ENCODE measurements at regions not wholly inside any gene's neighbourhood (a gene's known extent, or its start where the extent isn't known, plus 50 kb on each side); places are given as distances from the start of the nearest gene placed in this dataset.

DNA sequence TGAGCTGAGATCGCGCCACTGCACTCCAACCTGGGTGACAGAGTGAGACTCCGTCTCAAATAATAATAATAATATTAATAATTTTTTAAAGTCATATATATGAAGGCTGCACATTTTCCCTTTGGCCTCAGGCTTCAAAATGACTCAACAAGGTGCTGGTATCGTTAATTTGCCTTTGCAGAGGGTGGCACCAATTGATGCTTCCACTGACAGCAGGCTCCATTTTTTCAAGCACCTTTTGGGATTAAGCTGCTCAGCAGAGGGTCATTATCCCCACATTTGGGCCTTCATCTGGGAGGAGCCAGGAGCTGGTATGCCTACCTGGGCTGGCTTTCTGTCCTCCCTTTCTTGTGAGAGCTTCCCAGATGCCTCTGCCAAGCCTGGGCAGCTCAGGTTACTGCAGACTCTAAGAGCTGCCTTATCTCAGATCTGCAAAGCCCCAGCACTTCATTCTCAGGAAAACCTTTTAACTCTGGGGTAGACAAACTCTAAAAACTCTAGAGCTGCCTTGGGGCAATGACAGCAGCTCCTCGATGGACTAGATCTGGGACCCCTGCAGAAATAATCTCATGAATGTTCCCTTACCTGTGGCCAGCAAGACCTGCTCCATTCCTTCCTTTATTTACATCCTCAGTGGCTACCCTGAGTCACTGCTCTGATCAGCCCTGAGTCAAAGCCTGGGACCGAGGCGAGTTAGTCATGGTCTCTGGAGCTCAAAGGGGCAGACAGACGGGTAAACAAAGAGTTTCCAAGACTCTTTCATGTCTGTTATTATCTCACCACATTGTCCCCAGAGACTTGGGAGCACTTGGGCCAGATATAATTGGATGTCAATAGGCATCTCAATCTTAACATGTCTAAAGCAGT lies 80.0 kb upstream of the EYA2 start:
- TF ChIP-seq, protein P1, sequence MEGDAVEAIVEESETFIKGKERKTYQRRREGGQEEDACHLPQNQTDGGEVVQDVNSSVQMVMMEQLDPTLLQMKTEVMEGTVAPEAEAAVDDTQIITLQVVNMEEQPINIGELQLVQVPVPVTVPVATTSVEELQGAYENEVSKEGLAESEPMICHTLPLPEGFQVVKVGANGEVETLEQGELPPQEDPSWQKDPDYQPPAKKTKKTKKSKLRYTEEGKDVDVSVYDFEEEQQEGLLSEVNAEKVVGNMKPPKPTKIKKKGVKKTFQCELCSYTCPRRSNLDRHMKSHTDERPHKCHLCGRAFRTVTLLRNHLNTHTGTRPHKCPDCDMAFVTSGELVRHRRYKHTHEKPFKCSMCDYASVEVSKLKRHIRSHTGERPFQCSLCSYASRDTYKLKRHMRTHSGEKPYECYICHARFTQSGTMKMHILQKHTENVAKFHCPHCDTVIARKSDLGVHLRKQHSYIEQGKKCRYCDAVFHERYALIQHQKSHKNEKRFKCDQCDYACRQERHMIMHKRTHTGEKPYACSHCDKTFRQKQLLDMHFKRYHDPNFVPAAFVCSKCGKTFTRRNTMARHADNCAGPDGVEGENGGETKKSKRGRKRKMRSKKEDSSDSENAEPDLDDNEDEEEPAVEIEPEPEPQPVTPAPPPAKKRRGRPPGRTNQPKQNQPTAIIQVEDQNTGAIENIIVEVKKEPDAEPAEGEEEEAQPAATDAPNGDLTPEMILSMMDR (IDR thresholded peaks at IDR 0.05; ENCODE audit: borderline replicate concordance, extremely low read depth, insufficient read depth) = no peak
- no peaks in the 10 kb centered on the region for H3K9me3 ChIP-seq (ENCODE audit: control insufficient read depth in 2 of 3, insufficient read depth in 1 of 3, low read length in 3 of 3)
- no peak for FAIRE-seq
- intact Hi-C loops (cut with DNase I) = no loop called here
- H3K4me3 ChIP-seq (ENCODE audit: low read length in 3 of 3) = no peak overlapping the region
- H3K9ac ChIP-seq (ENCODE audit: low read length in 3 of 3) = no peak overlapping the region
- no peaks in the 10 kb centered on the region for H3K36me3 ChIP-seq (ENCODE audit: control insufficient read depth in 2 of 3, insufficient read depth in 3 of 3, low read length in 3 of 3)
- H3K27ac ChIP-seq (ENCODE audit: low read depth in 2 of 2, low read length in 2 of 2) = peak overlapping the region in 1 of 2 donors; percentile 8
- peak in 3 of 5 donors; percentile 31 to 54 (median 48) for DNase-seq
- H3K4me1 ChIP-seq (ENCODE audit: control insufficient read depth in 2 of 3, insufficient read depth in 2 of 3, low read depth in 1 of 3, low read length in 3 of 3) = peaks cover 0 to 4% (median 0%) of the 10 kb centered on the region in 3 donors
- H3K27me3 ChIP-seq (ENCODE audit: control insufficient read depth, insufficient read depth, low read length) = peaks cover 2% of the 10 kb centered on the region

DNA sequence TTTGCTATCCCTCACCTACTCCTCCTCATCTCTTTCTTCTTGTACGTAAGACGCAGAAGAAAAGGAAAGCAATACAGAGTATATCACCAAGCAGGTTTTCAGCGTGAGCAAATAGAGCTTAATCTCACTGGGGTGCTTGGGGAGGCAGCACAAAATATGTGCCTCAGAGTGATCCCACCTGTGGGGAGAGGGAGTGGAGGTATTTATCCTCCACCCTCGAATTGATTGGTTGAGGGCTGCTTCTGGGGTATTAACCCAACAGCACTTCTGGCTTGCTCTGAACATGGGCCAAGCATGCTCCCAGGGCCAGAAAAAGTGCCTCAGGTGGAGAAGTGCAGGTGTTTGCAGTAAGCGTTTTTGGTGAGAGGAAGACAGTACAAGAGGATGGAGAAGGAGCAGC lies 78.5 kb upstream of the EYA2 start:
- intact Hi-C loops (cut with DNase I) = no loop called here
- Histone ChIP-seq H3K27me3 (ENCODE audit: control insufficient read depth, insufficient read depth, low read length) (peaks cover 2% of the 10 kb centered on the region), H3K9ac (ENCODE audit: low read length in 3 of 3) (no peak overlapping the region), H3K36me3 (ENCODE audit: control insufficient read depth in 2 of 3, insufficient read depth in 3 of 3, low read length in 3 of 3) (no peaks in the 10 kb centered on the region), H3K9me3 (ENCODE audit: control insufficient read depth in 2 of 3, insufficient read depth in 1 of 3, low read length in 3 of 3) (no peaks in the 10 kb centered on the region), H3K27ac (ENCODE audit: low read depth in 2 of 2, low read length in 2 of 2) (no peak overlapping the region), H3K4me1 (ENCODE audit: control insufficient read depth in 2 of 3, insufficient read depth in 2 of 3, low read depth in 1 of 3, low read length in 3 of 3) (peaks cover 0 to 4% (median 0%) of the 10 kb centered on the region in 3 donors), H3K4me3 (ENCODE audit: low read length in 3 of 3) (no peak overlapping the region)
- TF ChIP-seq, protein P1 (IDR thresholded peaks at IDR 0.05; ENCODE audit: borderline replicate concordance, extremely low read depth, insufficient read depth) = no peak
- DNase-seq = no peak
- FAIRE-seq = no peak

DNA sequence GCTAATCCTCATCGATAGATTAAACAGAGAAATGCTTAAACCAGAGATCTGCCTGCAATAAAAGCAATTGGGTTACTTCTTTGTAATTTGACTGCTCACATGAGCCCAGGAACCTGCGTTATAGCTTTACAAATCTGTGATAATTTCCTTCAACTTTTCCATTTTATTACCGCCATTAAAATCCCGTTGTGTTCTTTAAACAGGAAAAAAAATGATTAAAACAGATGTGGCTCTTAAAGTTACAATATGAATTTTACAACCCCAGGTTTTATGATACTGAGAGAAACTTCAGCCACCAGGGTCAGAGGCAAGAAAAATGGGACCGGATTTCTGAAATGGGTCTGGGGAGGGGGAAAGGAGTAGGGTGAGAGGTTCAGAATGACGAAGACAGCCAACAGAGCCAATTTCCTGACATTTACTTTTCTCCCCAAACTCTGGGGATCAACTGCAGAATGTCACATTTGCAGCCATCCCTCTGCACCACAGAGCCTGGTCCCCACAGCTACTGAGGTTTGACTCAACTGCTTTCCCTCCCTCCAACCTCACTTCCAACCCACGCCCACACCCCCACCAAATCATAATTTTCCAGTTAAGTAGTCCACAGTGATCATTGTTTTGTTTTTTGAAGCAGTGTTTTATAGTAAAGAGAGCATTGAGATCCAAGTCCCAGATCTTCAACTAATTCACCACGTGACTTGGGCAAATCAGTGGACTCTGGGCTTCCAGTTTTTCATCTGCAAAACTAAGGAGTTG lies 77.6 kb upstream of the EYA2 start:
- no peak overlapping the region for H3K4me3 ChIP-seq (ENCODE audit: low read length in 3 of 3)
- FAIRE-seq (no peak), DNase-seq (peak in 1 of 5 donors; percentile 18)
- no peaks in the 10 kb centered on the region for H3K9me3 ChIP-seq (ENCODE audit: control insufficient read depth in 2 of 3, insufficient read depth in 1 of 3, low read length in 3 of 3)
- intact Hi-C loops (cut with DNase I) = no loop called here
- peaks cover 1% of the 10 kb centered on the region for H3K27me3 ChIP-seq (ENCODE audit: control insufficient read depth, insufficient read depth, low read length)
- no peak overlapping the region for H3K27ac ChIP-seq (ENCODE audit: low read depth in 2 of 2, low read length in 2 of 2)
- TF ChIP-seq, protein P1 (IDR thresholded peaks at IDR 0.05; ENCODE audit: borderline replicate concordance, extremely low read depth, insufficient read depth) = no peak
- H3K4me1 ChIP-seq (ENCODE audit: control insufficient read depth in 2 of 3, insufficient read depth in 2 of 3, low read depth in 1 of 3, low read length in 3 of 3) = peaks cover 0 to 4% (median 0%) of the 10 kb centered on the region in 3 donors
- no peak overlapping the region for H3K9ac ChIP-seq (ENCODE audit: low read length in 3 of 3)
- no peaks in the 10 kb centered on the region for H3K36me3 ChIP-seq (ENCODE audit: control insufficient read depth in 2 of 3, insufficient read depth in 3 of 3, low read length in 3 of 3)

Data from kidney (tissue), 13 donors.